CD4-positive, alpha-beta memory T cell (primary cell): ENCODE measurements at regions not wholly inside any gene's neighbourhood (a gene's known extent, or its start where the extent isn't known, plus 50 kb on each side); places are given as distances from the start of the nearest gene placed in this dataset.
"Not testable (repeated sequence)": the region's sequence is repeated elsewhere in the genome, so short reads cannot be mapped to it uniquely, and the experiment has no call there.

Experiments used
- CTCF ChIA-PET: fragments of 350-600 bp; sonication (Branson Sonifier 250); formaldehyde crosslinking; loops from one replicate; lab custom pipeline; 2021; ENCODE audit warnings: inconsistent platforms; ENCODE audit not compliant: partially characterized antibody; lab: Charles Lee
- POLR2A ChIA-PET: fragments of 350-600 bp; sonication (Branson Sonifier 250); formaldehyde crosslinking; loops from one replicate; lab custom pipeline; 2021; ENCODE audit not compliant: partially characterized antibody; lab: Charles Lee
- DNase-seq, 5 donors: peaks; one replicate each; pipeline versions ENCODE4 v3.0.0 to v3.0.0-alpha.2; 2020 to 2022; ENCODE audit warnings: mixed read lengths in 1 of 5
- H3K27ac ChIP-seq: one replicate; pipeline ENCODE4 v1.7.0; 2013; ENCODE audit warnings: low read depth, low read length
- H3K27me3 ChIP-seq: 2 replicates; pipeline ENCODE4 v1.7.0; 2013; ENCODE audit warnings: mild to moderate bottlenecking, low read length, moderate library complexity; ENCODE audit not compliant: insufficient read depth
- H3K36me3 ChIP-seq: 2 replicates; pipeline ENCODE4 v1.7.0; 2013; ENCODE audit warnings: mild to moderate bottlenecking, low read length, moderate library complexity; ENCODE audit not compliant: insufficient read depth
- H3K4me1 ChIP-seq: 2 replicates; pipeline ENCODE4 v1.7.0; 2013; ENCODE audit warnings: mild to moderate bottlenecking, low read length, moderate library complexity; ENCODE audit not compliant: insufficient read depth
- H3K4me3 ChIP-seq, 2 donors: one replicate each; pipeline ENCODE4 v1.7.0; 2013; ENCODE audit warnings: low read length in 2 of 2, mild to moderate bottlenecking in 1 of 2
- H3K9me3 ChIP-seq, 2 donors: one replicate each; pipeline ENCODE4 v1.7.0; 2013; ENCODE audit warnings: low read length in 2 of 2, control low read depth in 1 of 2; ENCODE audit not compliant: control insufficient read depth in 1 of 2
- H3K27ac Mint-ChIP-seq, 7 donors: one replicate each; pipeline ENCODE4 v1.8.0; 2020 to 2021; ENCODE audit warnings: mixed read lengths in 7 of 7, mild to moderate bottlenecking in 6 of 7, inconsistent platforms in 3 of 7, moderate library complexity in 3 of 7
- H3K27me3 Mint-ChIP-seq, 2 donors: one replicate each; pipeline ENCODE4 v1.8.0; 2020 to 2021; ENCODE audit warnings: mixed read lengths in 2 of 2
- H3K36me3 Mint-ChIP-seq, 2 donors: one replicate each; pipeline ENCODE4 v1.8.0; 2020 to 2021; ENCODE audit warnings: mixed read lengths in 2 of 2, inconsistent platforms in 1 of 2, mild to moderate bottlenecking in 1 of 2
- H3K4me1 Mint-ChIP-seq, 4 donors: one replicate each; pipeline ENCODE4 v1.8.0; 2020 to 2021; ENCODE audit warnings: mixed read lengths in 4 of 4, mild to moderate bottlenecking in 1 of 4
- H3K4me3 Mint-ChIP-seq, 8 donors: one replicate each; pipeline ENCODE4 v1.8.0; 2020 to 2021; ENCODE audit warnings: mixed read lengths in 8 of 8, mild to moderate bottlenecking in 7 of 8, moderate library complexity in 6 of 8, inconsistent platforms in 3 of 8
- H3K9me3 Mint-ChIP-seq, 8 donors: one replicate each; pipeline ENCODE4 v1.8.0; 2020 to 2021; ENCODE audit warnings: mixed read lengths in 8 of 8, mild to moderate bottlenecking in 5 of 8, inconsistent platforms in 3 of 8, moderate library complexity in 1 of 8
- intact Hi-C: fragments of 100-400 bp; cut with micrococcal nuclease; formaldehyde crosslinking; loops from one replicate; pipeline ENCODE4 v1.15.1; 2023

- Mint-ChIP-seq H3K4me1 (no peaks in the 10 kb centered on the region), H3K36me3 (no peaks in the 10 kb centered on the region), H3K4me3 (no peak overlapping the region), H3K9me3 (peaks cover 0 to 15% (median 8%) of the 10 kb centered on the region in 8 donors), H3K27ac (no peak overlapping the region), H3K27me3 (peaks cover 0 to 7% of the 10 kb centered on the region in 2 donors)
- intact Hi-C loops, result no loop called here
- Histone ChIP-seq H3K36me3 (no peaks in the 10 kb centered on the region), H3K27me3 (no peaks in the 10 kb centered on the region), H3K4me1 (no peaks in the 10 kb centered on the region), H3K9me3 (no peaks in the 10 kb centered on the region), H3K27ac (no peak overlapping the region), H3K4me3 (no peak overlapping the region)
- ChIA-PET POLR2A (no interaction called here), CTCF (no interaction called here)
- DNase-seq, result no peak
Observed at GRCh38 chr3:63719796-63720445, 67.4 kb downstream of the SNTN start.

DNA sequence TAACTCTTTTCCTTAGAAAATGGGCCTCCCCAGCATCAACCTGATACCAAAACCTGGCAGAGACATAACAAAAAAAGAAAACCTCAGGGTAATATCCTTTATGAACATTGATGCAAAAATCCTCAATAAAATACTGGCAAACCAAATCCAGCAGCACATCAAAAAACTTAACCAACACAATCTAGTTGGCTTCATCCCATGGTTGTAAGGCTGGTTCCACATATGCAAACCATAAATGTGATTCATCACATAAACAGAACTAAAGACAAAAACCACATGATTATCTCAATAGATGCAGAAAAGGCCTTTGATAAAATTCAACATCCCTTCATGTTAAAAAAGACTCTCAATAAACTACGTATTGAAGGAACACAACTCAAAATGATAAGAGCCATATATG, 68.5 kb downstream of the SNTN start:
- H3K27me3 ChIP-seq, intact Hi-C loops, H3K36me3 ChIP-seq, POLR2A ChIA-PET, H3K4me3 ChIP-seq, H3K36me3 Mint-ChIP-seq, H3K4me1 Mint-ChIP-seq, DNase-seq, H3K27ac ChIP-seq, H3K4me3 Mint-ChIP-seq, H3K27ac Mint-ChIP-seq, H3K9me3 ChIP-seq, H3K27me3 Mint-ChIP-seq, CTCF ChIA-PET, H3K4me1 ChIP-seq: not testable (repeated sequence)
- peaks cover 0 to 15% (median 8%) of the 10 kb centered on the region in 8 donors for H3K9me3 Mint-ChIP-seq

DNA sequence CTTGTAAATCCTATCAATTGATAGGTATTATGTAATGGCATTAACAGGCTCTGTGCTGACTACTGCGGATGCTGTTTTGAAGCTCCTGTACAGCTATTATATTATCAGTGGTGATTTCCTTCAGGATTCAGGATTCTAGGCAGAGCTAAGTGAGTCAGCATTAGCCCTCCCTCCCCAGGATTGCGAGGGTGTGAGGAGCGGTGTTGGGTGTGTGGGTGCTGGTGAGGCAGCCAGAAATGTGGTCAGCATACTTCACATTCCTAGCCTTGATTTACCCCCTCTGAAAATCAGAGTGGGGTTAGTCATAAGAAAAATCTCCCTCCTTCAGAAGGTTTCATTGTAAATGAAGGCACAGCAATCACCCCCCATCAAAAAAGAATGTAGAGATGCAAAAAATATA, 72.5 kb downstream of the SNTN start:
- Histone ChIP-seq H3K4me3 (no peak overlapping the region), H3K36me3 (no peaks in the 10 kb centered on the region), H3K27ac (no peak overlapping the region), H3K9me3 (no peaks in the 10 kb centered on the region), H3K27me3 (no peaks in the 10 kb centered on the region), H3K4me1 (no peaks in the 10 kb centered on the region)
- Mint-ChIP-seq H3K9me3 (peaks cover 0 to 12% (median 8%) of the 10 kb centered on the region in 8 donors), H3K4me1 (no peaks in the 10 kb centered on the region), H3K36me3 (no peaks in the 10 kb centered on the region), H3K27ac (no peak overlapping the region), H3K4me3 (no peak overlapping the region), H3K27me3 (peaks cover 2 to 3% of the 10 kb centered on the region in 2 donors)
- POLR2A ChIA-PET, result no interaction called here
- DNase-seq, result no peak
- CTCF ChIA-PET, result interaction anchor here (0.7 kb wide), 1 partner anchor 279 kb away, joined by 3 read pairs; no protein-coding TSS in a partner anchor
- intact Hi-C loops, result no loop called here

GRCh38 chr3:63726656-63727055, 74.2 kb downstream of the SNTN start:
- intact Hi-C loops, result no loop called here
- no peak overlapping the region for H3K4me3 ChIP-seq
- H3K27me3 ChIP-seq, result no peaks in the 10 kb centered on the region
- no peaks in the 10 kb centered on the region for H3K4me1 ChIP-seq
- POLR2A ChIA-PET, result no interaction called here
- no peaks in the 10 kb centered on the region for H3K36me3 Mint-ChIP-seq
- no peaks in the 10 kb centered on the region for H3K36me3 ChIP-seq
- CTCF ChIA-PET, result no interaction called here
- no peaks in the 10 kb centered on the region for H3K9me3 ChIP-seq
- no peaks in the 10 kb centered on the region for H3K4me1 Mint-ChIP-seq
- no peak overlapping the region for H3K27ac ChIP-seq
- no peak overlapping the region for H3K27ac Mint-ChIP-seq
- H3K27me3 Mint-ChIP-seq, result peaks cover 2 to 3% of the 10 kb centered on the region in 2 donors
- H3K9me3 Mint-ChIP-seq, result peaks cover 0 to 10% (median 4%) of the 10 kb centered on the region in 8 donors
- H3K4me3 Mint-ChIP-seq, result no peak overlapping the region
- DNase-seq, result no peak

DNA sequence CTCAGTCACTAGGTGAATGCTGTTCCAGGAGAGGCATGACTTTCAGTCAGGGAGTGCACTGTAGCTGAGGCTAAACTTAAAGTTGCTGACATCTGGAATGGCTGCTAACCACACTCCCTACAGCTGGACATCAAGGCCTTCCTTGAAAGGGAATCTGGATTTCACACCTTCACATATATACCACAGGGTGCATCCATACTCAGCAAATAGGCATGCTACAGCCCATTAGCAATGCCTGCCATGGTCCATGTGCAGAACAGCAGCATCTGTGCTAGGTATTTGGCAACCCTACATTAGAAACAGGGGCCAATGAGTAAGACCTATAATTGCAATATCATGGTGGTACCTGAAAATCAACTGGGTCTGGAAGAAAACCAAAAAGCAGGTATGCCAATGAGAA, 74.8 kb downstream of the SNTN start:
- ChIA-PET POLR2A (no interaction called here), CTCF (no interaction called here)
- intact Hi-C loops, result no loop called here
- H3K36me3 ChIP-seq, result no peaks in the 10 kb centered on the region
- no peak overlapping the region for H3K4me3 Mint-ChIP-seq
- H3K36me3 Mint-ChIP-seq, result no peaks in the 10 kb centered on the region
- no peaks in the 10 kb centered on the region for H3K4me1 Mint-ChIP-seq
- no peak overlapping the region for H3K4me3 ChIP-seq
- peaks cover 0 to 5% (median 1%) of the 10 kb centered on the region in 8 donors for H3K9me3 Mint-ChIP-seq
- peaks cover 2 to 7% of the 10 kb centered on the region in 2 donors for H3K27me3 Mint-ChIP-seq
- H3K4me1 ChIP-seq, result no peaks in the 10 kb centered on the region
- no peaks in the 10 kb centered on the region for H3K27me3 ChIP-seq
- no peak for DNase-seq
- no peak overlapping the region for H3K27ac Mint-ChIP-seq
- no peak overlapping the region for H3K27ac ChIP-seq
- H3K9me3 ChIP-seq, result no peaks in the 10 kb centered on the region

DNA sequence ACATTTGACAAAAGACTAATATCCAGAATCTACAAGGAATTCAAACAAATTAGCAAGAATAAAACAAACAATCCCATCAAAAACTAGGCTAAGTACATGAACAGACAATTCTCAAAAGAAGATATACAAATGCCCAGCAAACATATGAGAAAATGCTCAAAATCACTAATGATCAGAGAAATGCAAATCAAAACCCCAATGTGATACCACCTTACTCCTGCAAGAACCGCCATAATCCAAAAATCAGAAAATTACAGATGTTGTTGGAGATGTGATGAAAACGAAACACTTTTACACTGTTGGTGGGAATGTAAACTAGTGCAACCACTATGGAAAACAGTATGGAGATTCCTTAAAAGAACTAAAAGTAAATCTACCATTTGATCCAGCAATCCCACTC, 79.4 kb downstream of the SNTN start:
- no peaks in the 10 kb centered on the region for H3K36me3 Mint-ChIP-seq
- intact Hi-C loops, result no loop called here

DNA sequence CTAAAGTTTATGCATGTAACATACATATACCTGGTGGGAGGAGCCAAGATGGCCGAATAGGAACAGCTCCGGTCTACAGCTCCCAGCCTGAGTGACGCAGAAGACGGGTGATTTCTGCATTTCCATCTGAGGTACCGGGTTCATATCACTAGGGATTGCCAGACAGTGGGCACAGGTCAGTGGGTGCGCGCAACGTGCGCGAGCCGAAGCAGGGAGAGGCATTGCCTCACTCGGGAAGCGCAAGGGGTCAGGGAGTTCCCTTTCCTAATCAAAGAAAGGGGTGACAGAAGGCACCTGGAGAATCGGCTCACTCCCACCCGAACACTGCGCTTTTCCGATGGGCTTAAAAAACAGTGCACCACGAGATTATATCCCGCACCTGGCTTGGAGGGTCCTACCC, 80.8 kb downstream of the SNTN start:
- DNase-seq, H3K4me1 Mint-ChIP-seq, intact Hi-C loops, H3K9me3 ChIP-seq, POLR2A ChIA-PET, H3K36me3 Mint-ChIP-seq, H3K4me3 ChIP-seq, CTCF ChIA-PET, H3K27me3 Mint-ChIP-seq, H3K4me1 ChIP-seq, H3K9me3 Mint-ChIP-seq, H3K27me3 ChIP-seq, H3K27ac ChIP-seq, H3K36me3 ChIP-seq, H3K4me3 Mint-ChIP-seq: not testable (repeated sequence)
- peak overlapping the region in 1 of 7 donors; percentile 73 for H3K27ac Mint-ChIP-seq

More for the DNA sequence above, 79.4 kb downstream of the SNTN start:
- no peaks in the 10 kb centered on the region for H3K27me3 ChIP-seq
- no peaks in the 10 kb centered on the region for H3K9me3 ChIP-seq
- ChIA-PET POLR2A (no interaction called here), CTCF (no interaction called here)
- Mint-ChIP-seq H3K27ac (no peak overlapping the region), H3K9me3 (peaks cover 0 to 3% (median 0%) of the 10 kb centered on the region in 8 donors), H3K4me1 (no peaks in the 10 kb centered on the region), H3K27me3 (peaks cover 2 to 5% of the 10 kb centered on the region in 2 donors), H3K4me3 (no peak overlapping the region)
- H3K27ac ChIP-seq, result no peak overlapping the region
- no peaks in the 10 kb centered on the region for H3K4me1 ChIP-seq
- DNase-seq, result no peak
- H3K36me3 ChIP-seq, result no peaks in the 10 kb centered on the region
- H3K4me3 ChIP-seq, result no peak overlapping the region
